ENCODE measurements at regions not wholly inside any gene's neighbourhood (a gene's known extent, or its start where the extent isn't known, plus 50 kb on each side); places are given as distances from the start of the nearest gene placed in this dataset.

DNA sequence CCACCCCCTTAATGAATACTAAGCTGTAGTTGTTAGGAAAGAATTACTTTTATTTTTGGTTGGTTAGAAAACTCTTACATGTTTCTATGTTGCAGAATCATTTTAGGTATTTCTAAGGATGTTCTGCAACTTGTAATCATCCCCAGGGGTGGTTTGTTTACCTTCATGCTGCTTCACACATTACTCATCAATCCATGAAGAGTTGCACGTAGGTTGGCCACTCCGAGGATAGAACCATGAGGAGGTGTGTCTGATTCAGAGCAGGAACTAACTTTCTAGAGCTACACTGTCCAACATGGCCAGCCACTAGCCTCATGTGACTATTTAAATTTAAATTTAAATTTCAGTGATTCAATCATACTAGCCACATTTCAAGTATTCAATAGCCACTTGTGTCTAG is 127.2 kb upstream of the FRMPD4 start:
- intact Hi-C loops (cut with DNase I): no loop called here
- DNase-seq (ENCODE audit: low spot score in 2 of 2): no peak
- Histone ChIP-seq H3K9me3 (no peaks in the 10 kb centered on the region), H3K27ac (no peak overlapping the region), H3K4me1 (no peaks in the 10 kb centered on the region), H3K27me3 (no peaks in the 10 kb centered on the region), H3K4me3 (no peak overlapping the region), H3K36me3 (no peaks in the 10 kb centered on the region)
- TF ChIP-seq, protein P1, sequence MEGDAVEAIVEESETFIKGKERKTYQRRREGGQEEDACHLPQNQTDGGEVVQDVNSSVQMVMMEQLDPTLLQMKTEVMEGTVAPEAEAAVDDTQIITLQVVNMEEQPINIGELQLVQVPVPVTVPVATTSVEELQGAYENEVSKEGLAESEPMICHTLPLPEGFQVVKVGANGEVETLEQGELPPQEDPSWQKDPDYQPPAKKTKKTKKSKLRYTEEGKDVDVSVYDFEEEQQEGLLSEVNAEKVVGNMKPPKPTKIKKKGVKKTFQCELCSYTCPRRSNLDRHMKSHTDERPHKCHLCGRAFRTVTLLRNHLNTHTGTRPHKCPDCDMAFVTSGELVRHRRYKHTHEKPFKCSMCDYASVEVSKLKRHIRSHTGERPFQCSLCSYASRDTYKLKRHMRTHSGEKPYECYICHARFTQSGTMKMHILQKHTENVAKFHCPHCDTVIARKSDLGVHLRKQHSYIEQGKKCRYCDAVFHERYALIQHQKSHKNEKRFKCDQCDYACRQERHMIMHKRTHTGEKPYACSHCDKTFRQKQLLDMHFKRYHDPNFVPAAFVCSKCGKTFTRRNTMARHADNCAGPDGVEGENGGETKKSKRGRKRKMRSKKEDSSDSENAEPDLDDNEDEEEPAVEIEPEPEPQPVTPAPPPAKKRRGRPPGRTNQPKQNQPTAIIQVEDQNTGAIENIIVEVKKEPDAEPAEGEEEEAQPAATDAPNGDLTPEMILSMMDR (IDR thresholded peaks at IDR 0.05): no peak

DNA sequence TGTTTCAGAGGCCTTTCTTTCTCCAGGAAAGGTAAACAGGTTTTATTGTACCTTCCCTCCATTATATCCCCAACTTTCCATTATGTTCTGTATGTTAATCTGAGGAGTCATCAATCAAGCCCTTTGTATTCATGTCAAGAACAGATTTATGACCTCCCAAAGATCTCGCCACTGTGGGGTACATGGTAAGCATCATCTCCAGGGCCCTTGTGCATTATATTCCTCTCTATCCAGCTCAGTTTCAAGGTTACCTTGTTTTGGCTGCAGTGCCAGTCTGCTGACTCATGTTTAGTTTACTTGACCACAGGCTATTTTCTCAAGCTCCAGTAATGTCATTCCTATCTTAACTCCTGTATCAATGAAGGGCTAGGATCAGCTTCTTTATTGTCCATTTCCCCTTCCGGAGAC is 125.1 kb upstream of the FRMPD4 start:
- no peak for DNase-seq (ENCODE audit: low spot score in 2 of 2)
- TF ChIP-seq, protein P1 (IDR thresholded peaks at IDR 0.05): no peak
- H3K4me3 ChIP-seq: no peak overlapping the region
- no peaks in the 10 kb centered on the region for H3K36me3 ChIP-seq
- intact Hi-C loops (cut with DNase I): no loop called here
- no peaks in the 10 kb centered on the region for H3K4me1 ChIP-seq
- H3K27me3 ChIP-seq: no peaks in the 10 kb centered on the region
- no peak overlapping the region for H3K27ac ChIP-seq
- H3K9me3 ChIP-seq: no peaks in the 10 kb centered on the region

DNA sequence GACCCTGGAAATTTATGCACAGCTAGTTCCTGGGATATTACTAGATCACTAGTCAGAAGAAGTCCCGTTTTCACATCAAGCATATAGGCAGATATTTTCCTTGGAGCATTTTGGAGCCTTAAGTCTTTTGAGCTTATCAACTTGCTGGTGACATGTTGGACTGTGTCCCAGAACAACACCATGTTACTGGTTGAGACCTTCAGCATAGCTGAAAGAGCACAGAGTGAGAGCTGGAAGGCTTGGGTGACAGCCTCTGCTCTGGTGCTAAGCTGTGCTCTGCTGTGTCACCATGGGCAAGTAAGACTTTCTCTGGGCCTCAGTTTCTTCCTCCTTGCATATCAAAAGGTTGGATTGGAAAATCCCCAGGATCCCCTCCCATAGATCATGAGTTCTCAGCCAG is 116.6 kb upstream of the FRMPD4 start:
- no peaks in the 10 kb centered on the region for H3K4me1 ChIP-seq
- TF ChIP-seq, protein P1 (IDR thresholded peaks at IDR 0.05): no peak
- H3K4me3 ChIP-seq: no peak overlapping the region
- no peaks in the 10 kb centered on the region for H3K27me3 ChIP-seq
- no peaks in the 10 kb centered on the region for H3K9me3 ChIP-seq
- no peak for DNase-seq (ENCODE audit: low spot score in 2 of 2)
- intact Hi-C loops (cut with DNase I): no loop called here
- no peak overlapping the region for H3K27ac ChIP-seq
- no peaks in the 10 kb centered on the region for H3K36me3 ChIP-seq

GRCh38 chrX:12026481-12026880 is 111.8 kb upstream of the FRMPD4 start:
- intact Hi-C loops (cut with DNase I): no loop called here
- TF ChIP-seq, protein P1 (IDR thresholded peaks at IDR 0.05): no peak
- Histone ChIP-seq H3K27ac (no peak overlapping the region), H3K4me1 (no peaks in the 10 kb centered on the region), H3K27me3 (no peaks in the 10 kb centered on the region), H3K4me3 (no peak overlapping the region), H3K9me3 (no peaks in the 10 kb centered on the region), H3K36me3 (no peaks in the 10 kb centered on the region)
- DNase-seq (ENCODE audit: low spot score in 2 of 2): no peak

- TF ChIP-seq, protein P1 (IDR thresholded peaks at IDR 0.05): no peak
- intact Hi-C loops (cut with DNase I): no loop called here
- H3K4me1 ChIP-seq: no peaks in the 10 kb centered on the region
- H3K4me3 ChIP-seq: no peak overlapping the region
- no peaks in the 10 kb centered on the region for H3K9me3 ChIP-seq
- H3K27me3 ChIP-seq: no peaks in the 10 kb centered on the region
- H3K36me3 ChIP-seq: no peaks in the 10 kb centered on the region
- no peak for DNase-seq (ENCODE audit: low spot score in 2 of 2)
- H3K27ac ChIP-seq: no peak overlapping the region
These were observed 106.2 kb upstream of the FRMPD4 start for GRCh38 chrX:12032082-12032481.

GRCh38 chrX:12034741-12035140 is 103.5 kb upstream of the FRMPD4 start:
- H3K4me3 ChIP-seq: no peak overlapping the region
- TF ChIP-seq, protein P1 (IDR thresholded peaks at IDR 0.05): no peak
- no peak overlapping the region for H3K27ac ChIP-seq
- H3K36me3 ChIP-seq: no peaks in the 10 kb centered on the region
- H3K9me3 ChIP-seq: no peaks in the 10 kb centered on the region
- DNase-seq (ENCODE audit: low spot score in 2 of 2): no peak
- no peaks in the 10 kb centered on the region for H3K27me3 ChIP-seq
- no peaks in the 10 kb centered on the region for H3K4me1 ChIP-seq
- intact Hi-C loops (cut with DNase I): no loop called here

All from ascending aorta (tissue), 2 donors.